ENCODE measurements at regions not wholly inside any gene's neighbourhood (a gene's known extent, or its start where the extent isn't known, plus 50 kb on each side); places are given as distances from the start of the nearest gene placed in this dataset.

DNA sequence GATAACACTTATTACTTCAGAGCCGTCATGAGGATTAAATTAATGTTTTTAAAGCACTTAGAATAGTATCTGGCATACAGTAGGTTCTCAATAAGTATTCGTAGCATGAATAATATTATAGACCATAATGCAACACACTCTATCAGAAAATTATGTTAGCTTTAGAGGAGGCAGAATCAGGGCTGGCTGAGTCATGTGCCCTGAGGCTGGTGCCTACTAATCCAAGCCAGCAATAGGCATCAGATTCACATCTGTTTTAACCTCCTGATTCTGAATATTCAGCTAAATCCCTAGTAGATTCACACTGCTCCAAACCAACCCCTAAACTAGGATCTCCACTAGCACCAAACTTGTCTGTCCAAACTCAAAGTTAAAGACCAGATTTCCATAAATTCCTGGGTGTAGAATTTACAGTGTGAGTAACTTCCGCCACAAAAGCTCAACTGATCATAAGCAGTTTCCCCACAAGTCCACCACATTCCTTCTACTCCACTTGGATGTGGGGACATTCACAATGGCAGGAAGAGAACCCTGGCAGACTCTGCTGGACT is 170.0 kb upstream of the DAPK1 start:
- TF ChIP-seq POLR2A (IDR thresholded peaks at IDR 0.05; ENCODE audit: low read length) (no peak), GATA1 (IDR thresholded peaks at IDR 0.05; ENCODE audit: low read depth, low read length) (no peak)
